ENCODE measurements at regions not wholly inside any gene's neighbourhood (a gene's known extent, or its start where the extent isn't known, plus 50 kb on each side); places are given as distances from the start of the nearest gene placed in this dataset.

- in situ Hi-C loops (cut with MboI; ENCODE audit: low sequenced_read_pairs in 4 of 4) = no loop called here
- no peak overlapping the region for H3K27ac ChIP-seq
- DNase-seq (no peak), ATAC-seq (no peak)
- H3K4me1 ChIP-seq = peaks cover 0 to 12% of the 10 kb centered on the region in 2 donors
- no peaks in the 10 kb centered on the region for H3K27me3 ChIP-seq
- no peak overlapping the region for H3K4me3 ChIP-seq
- H3K36me3 ChIP-seq = no peaks in the 10 kb centered on the region
- intact Hi-C loops (cut with DNase I; ENCODE audit: low total_unique reads) = no loop called here
- TF ChIP-seq CTCF (IDR thresholded peaks at IDR 0.05 in 4 of 5, conservative IDR thresholded peaks at IDR 0.05 in 1 of 5) (peak in 1 of 5 experiments; percentile 27), POLR2A (IDR thresholded peaks at IDR 0.05) (no peak)
- H3K9me3 ChIP-seq = no peaks in the 10 kb centered on the region
Measured at GRCh38 chr6:143592335-143592734, 80.8 kb upstream of the FUCA2 start.

DNA sequence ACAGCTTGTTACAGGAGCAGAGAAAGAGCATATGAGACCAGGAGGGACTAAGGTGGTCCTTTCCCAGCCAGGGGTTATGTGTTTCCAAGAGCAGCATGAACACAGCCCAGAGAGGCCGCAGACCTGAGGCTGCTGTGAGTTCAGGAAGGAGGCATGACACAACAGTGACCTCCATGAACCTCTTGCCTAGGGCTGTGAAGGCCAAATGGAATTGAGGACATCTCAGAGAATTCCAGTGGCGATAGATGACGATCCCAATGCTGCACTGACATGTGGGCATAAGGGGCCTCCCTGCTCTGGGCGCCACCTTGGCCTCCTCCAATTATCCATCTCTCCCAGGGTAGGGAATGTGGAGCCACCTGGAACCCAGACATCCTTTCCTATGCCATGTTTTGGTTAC, 79.9 kb upstream of the FUCA2 start:
- H3K27me3 ChIP-seq = no peaks in the 10 kb centered on the region
- in situ Hi-C loops (cut with MboI; ENCODE audit: low sequenced_read_pairs in 4 of 4) (no loop called here), intact Hi-C loops (cut with DNase I; ENCODE audit: low total_unique reads) (no loop called here)
- TF ChIP-seq CTCF (IDR thresholded peaks at IDR 0.05 in 4 of 5, conservative IDR thresholded peaks at IDR 0.05 in 1 of 5) = no peak
- no peak for TF ChIP-seq POLR2A (IDR thresholded peaks at IDR 0.05)
- H3K4me1 ChIP-seq = peaks cover 0 to 4% of the 10 kb centered on the region in 2 donors
- no peak for ATAC-seq
- H3K9me3 ChIP-seq = no peaks in the 10 kb centered on the region
- DNase-seq = no peak
- H3K27ac ChIP-seq = no peak overlapping the region
- H3K4me3 ChIP-seq = no peak overlapping the region
- H3K36me3 ChIP-seq = no peaks in the 10 kb centered on the region

GRCh38 chr6:143589162-143589561, 77.6 kb upstream of the FUCA2 start:
- intact Hi-C loops (cut with DNase I; ENCODE audit: low total_unique reads) (no loop called here), in situ Hi-C loops (cut with MboI; ENCODE audit: low sequenced_read_pairs in 4 of 4) (no loop called here)
- no peak for TF ChIP-seq CTCF (IDR thresholded peaks at IDR 0.05 in 4 of 5, conservative IDR thresholded peaks at IDR 0.05 in 1 of 5)
- no peak for TF ChIP-seq POLR2A (IDR thresholded peaks at IDR 0.05)

GRCh38 chr6:143586557-143586956, 75.0 kb upstream of the FUCA2 start:
- TF ChIP-seq POLR2A (IDR thresholded peaks at IDR 0.05) (no peak), CTCF (IDR thresholded peaks at IDR 0.05 in 4 of 5, conservative IDR thresholded peaks at IDR 0.05 in 1 of 5) (no peak)

More at GRCh38 chr6:143589162-143589561, 77.6 kb upstream of the FUCA2 start:
- Histone ChIP-seq H3K9me3 (no peaks in the 10 kb centered on the region), H3K27me3 (no peaks in the 10 kb centered on the region), H3K27ac (no peak overlapping the region), H3K36me3 (no peaks in the 10 kb centered on the region), H3K4me1 (no peaks in the 10 kb centered on the region), H3K4me3 (no peak overlapping the region)
- no peak for ATAC-seq
- no peak for DNase-seq

DNA sequence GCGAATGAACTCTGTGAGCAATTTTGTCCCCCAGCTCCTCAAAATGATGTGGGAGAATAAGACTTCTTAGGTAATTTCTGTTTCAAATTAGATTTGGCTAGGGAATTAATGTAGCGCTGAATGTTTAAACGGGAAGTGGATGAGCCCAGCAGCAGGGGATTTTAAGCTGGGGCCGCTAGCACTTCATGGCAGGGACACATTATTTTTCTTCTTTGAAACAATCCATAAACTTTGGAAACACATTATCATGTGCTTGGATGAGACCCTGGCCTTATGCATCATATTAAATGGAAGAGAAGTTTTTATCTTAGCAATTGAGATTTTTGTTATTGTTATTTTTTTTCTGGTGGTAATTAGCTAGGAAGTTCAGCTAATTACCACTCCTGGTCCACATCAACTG, 74.2 kb upstream of the FUCA2 start:
- Histone ChIP-seq H3K27me3 (no peaks in the 10 kb centered on the region), H3K27ac (no peak overlapping the region), H3K9me3 (no peaks in the 10 kb centered on the region), H3K4me3 (no peak overlapping the region), H3K36me3 (no peaks in the 10 kb centered on the region), H3K4me1 (no peaks in the 10 kb centered on the region)
- no peak for DNase-seq
- in situ Hi-C loops (cut with MboI; ENCODE audit: low sequenced_read_pairs in 4 of 4) = no loop called here
- no peak for TF ChIP-seq CTCF (IDR thresholded peaks at IDR 0.05 in 4 of 5, conservative IDR thresholded peaks at IDR 0.05 in 1 of 5)
- TF ChIP-seq POLR2A (IDR thresholded peaks at IDR 0.05) = no peak
- ATAC-seq = no peak
- intact Hi-C loops (cut with DNase I; ENCODE audit: low total_unique reads) = no loop called here

More at GRCh38 chr6:143586557-143586956, 75.0 kb upstream of the FUCA2 start:
- no peak overlapping the region for H3K27ac ChIP-seq
- in situ Hi-C loops (cut with MboI; ENCODE audit: low sequenced_read_pairs in 4 of 4) = no loop called here
- DNase-seq = no peak
- H3K27me3 ChIP-seq = no peaks in the 10 kb centered on the region
- no peaks in the 10 kb centered on the region for H3K9me3 ChIP-seq
- intact Hi-C loops (cut with DNase I; ENCODE audit: low total_unique reads) = no loop called here
- no peaks in the 10 kb centered on the region for H3K4me1 ChIP-seq
- ATAC-seq = no peak
- H3K4me3 ChIP-seq = no peak overlapping the region
- H3K36me3 ChIP-seq = no peaks in the 10 kb centered on the region
